WTC11 (cell line): ENCODE measurements at regions not wholly inside any gene's neighbourhood (a gene's known extent, or its start where the extent isn't known, plus 50 kb on each side); places are given as distances from the start of the nearest gene placed in this dataset.

Experiments used
- ATAC-seq: fragments of 200-7000 bp; cut with Tn5 transposase; 2 replicates; pipeline ENCODE4 v1.10.0; 2021; ENCODE audit warnings: mild to moderate bottlenecking, moderate library complexity
- CTCF ChIA-PET: fragments of 300-600 bp; sonication (Branson Sonifier 250); formaldehyde crosslinking; loops from one replicate; lab custom pipeline; 2021; ENCODE audit warnings: antibody characterized with exemption; lab: Charles Lee
- POLR2A ChIA-PET: fragments of 350-600 bp; sonication (Branson Sonifier 250); formaldehyde crosslinking; loops from one replicate; lab custom pipeline; 2021; ENCODE audit warnings: antibody characterized with exemption; lab: Charles Lee
- DNase-seq: peaks from one replicate; pipeline ENCODE4 v3.0.0; 2021; ENCODE audit warnings: low spot score
- H3K27ac Mint-ChIP-seq: 2 replicates; pipeline ENCODE4 v1.8.0; 2021; ENCODE audit warnings: mixed read lengths
- H3K27me3 Mint-ChIP-seq: 2 replicates; pipeline ENCODE4 v1.8.0; 2021; ENCODE audit warnings: low read depth, mild to moderate bottlenecking, moderate library complexity, mixed read lengths
- H3K36me3 Mint-ChIP-seq: 2 replicates; pipeline ENCODE4 v1.8.0; 2021; ENCODE audit warnings: mixed read lengths
- H3K4me1 Mint-ChIP-seq: 2 replicates; pipeline ENCODE4 v1.8.0; 2022; ENCODE audit warnings: mixed read lengths
- H3K4me3 Mint-ChIP-seq: 2 replicates; pipeline ENCODE4 v1.8.0; 2021; ENCODE audit warnings: mild to moderate bottlenecking, moderate library complexity, mixed read lengths
- H3K9me3 Mint-ChIP-seq: 2 replicates; pipeline ENCODE4 v1.8.0; 2021; ENCODE audit warnings: mixed read lengths
- ELF4 ChIP-seq: sonication (generic); formaldehyde crosslinking; IDR thresholded peaks from 2 replicates; pipeline ENCODE4 v1.8.1; 2022; ENCODE audit warnings: low read depth, mild to moderate bottlenecking, moderate library complexity, missing genetic modification reagents
- ETV6 ChIP-seq: sonication (generic); formaldehyde crosslinking; IDR thresholded peaks from 2 replicates; pipeline ENCODE4 v1.8.1; 2022; ENCODE audit warnings: mild to moderate bottlenecking, missing genetic modification reagents
- KAT7 ChIP-seq: sonication (generic); formaldehyde crosslinking; IDR thresholded peaks from 2 replicates; pipeline ENCODE4 v1.8.1; 2023; ENCODE audit warnings: missing genetic modification reagents, mild to moderate bottlenecking, borderline replicate concordance
- NFATC4 ChIP-seq: fragments of 250-450 bp; sonication (Bioruptor Pico); IDR thresholded peaks from 2 replicates; pipeline ENCODE4 v1.9.0; 2021; ENCODE audit warnings: mild to moderate bottlenecking
- PRRX2 ChIP-seq: fragments of 250-450 bp; sonication (Bioruptor Pico); IDR thresholded peaks from 2 replicates; pipeline ENCODE4 v1.8.0; 2021; ENCODE audit warnings: mild to moderate bottlenecking
- RELA ChIP-seq: sonication (generic); formaldehyde crosslinking; IDR thresholded peaks from 2 replicates; pipeline ENCODE4 v1.8.1; 2022; ENCODE audit warnings: missing genetic modification reagents, mild to moderate bottlenecking, borderline replicate concordance
- SP1 ChIP-seq: sonication (generic); formaldehyde crosslinking; conservative IDR thresholded peaks from 2 replicates; pipeline ENCODE4 v1.8.1; 2022; ENCODE audit warnings: missing genetic modification reagents
- TEAD4 ChIP-seq: sonication (generic); formaldehyde crosslinking; IDR thresholded peaks from 2 replicates; pipeline ENCODE4 v1.8.0; 2022; ENCODE audit warnings: mild to moderate bottlenecking, missing genetic modification reagents
- ZNF121 ChIP-seq: sonication (generic); formaldehyde crosslinking; IDR thresholded peaks from 2 replicates; pipeline ENCODE4 v1.8.0; 2023; ENCODE audit warnings: missing genetic modification reagents
- ZNF263 ChIP-seq: sonication (generic); formaldehyde crosslinking; IDR thresholded peaks from 2 replicates; pipeline ENCODE4 v1.8.1; 2022; ENCODE audit warnings: low read depth, mild to moderate bottlenecking, moderate library complexity, missing genetic modification reagents
- ZNF416 ChIP-seq: fragments of 250-450 bp; sonication (Bioruptor Pico); IDR thresholded peaks from 2 replicates; pipeline ENCODE4 v1.9.0; 2021; ENCODE audit warnings: mild to moderate bottlenecking, inconsistent platforms
- ZNF671 ChIP-seq: fragments of 250-450 bp; sonication (Bioruptor Pico); IDR thresholded peaks from 2 replicates; pipeline ENCODE4 v1.8.0; 2021; ENCODE audit warnings: mild to moderate bottlenecking
- TF ChIP-seq, protein P1 (sequence below): sonication (generic); formaldehyde crosslinking; IDR thresholded peaks from 2 replicates; pipeline ENCODE4 v1.8.1; 2023; ENCODE audit warnings: mild to moderate bottlenecking, missing genetic modification reagents, moderate library complexity
- TF ChIP-seq, protein P2 (sequence below): sonication (generic); formaldehyde crosslinking; IDR thresholded peaks from 2 replicates; pipeline ENCODE4 v1.8.0; 2022; ENCODE audit warnings: mild to moderate bottlenecking, missing genetic modification reagents
- TF ChIP-seq, protein P3 (sequence below): sonication (generic); formaldehyde crosslinking; IDR thresholded peaks from 2 replicates; pipeline ENCODE4 v1.8.1; 2023; ENCODE audit warnings: mild to moderate bottlenecking, moderate library complexity, missing genetic modification reagents
- TF ChIP-seq, protein P4 (sequence below): sonication (generic); formaldehyde crosslinking; IDR thresholded peaks from 2 replicates; pipeline ENCODE4 v1.8.1; 2022; ENCODE audit warnings: low read depth, mild to moderate bottlenecking, moderate library complexity, missing genetic modification reagents, borderline replicate concordance
- TF ChIP-seq, protein P5 (sequence below): sonication (generic); formaldehyde crosslinking; IDR thresholded peaks from 2 replicates; pipeline ENCODE4 v1.8.1; 2023; ENCODE audit warnings: mild to moderate bottlenecking, missing genetic modification reagents, moderate library complexity

DNA sequence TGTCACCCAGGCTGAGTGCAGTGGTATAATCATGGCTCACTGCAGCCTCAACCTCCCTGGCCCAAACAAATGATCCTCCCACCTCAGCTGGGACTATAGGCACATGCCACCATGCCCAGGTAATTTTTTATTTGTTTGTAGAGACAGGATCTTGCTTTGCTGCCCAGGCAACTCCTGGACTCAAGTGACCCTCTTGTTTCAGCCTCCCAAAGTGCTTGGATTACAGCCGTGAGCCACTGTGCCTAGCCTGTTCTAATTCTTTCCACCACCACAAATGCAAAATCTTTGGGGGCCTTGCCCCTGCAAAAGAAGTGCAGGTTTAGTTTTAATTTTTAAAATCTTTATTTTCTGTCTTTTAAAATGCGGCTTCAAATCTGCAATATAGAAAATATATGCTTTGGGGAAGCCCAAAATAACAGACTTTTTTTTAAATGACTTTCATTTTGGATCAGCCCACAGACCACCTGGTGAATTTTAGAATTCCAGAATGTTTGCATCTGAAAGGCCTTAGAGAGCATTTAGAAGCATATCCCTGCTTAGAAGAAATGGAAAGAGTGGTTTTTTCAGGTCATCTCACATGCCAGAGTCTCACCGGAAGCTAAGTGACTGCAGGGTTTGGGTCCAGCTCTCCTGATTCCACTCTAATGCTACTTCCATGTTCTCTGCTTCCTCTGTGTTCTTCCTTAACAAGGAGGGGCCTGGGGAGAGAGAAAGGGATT is 111.4 kb upstream of the FER start:
- ATAC-seq, result peak; percentile 95
- TF ChIP-seq, protein P1, sequence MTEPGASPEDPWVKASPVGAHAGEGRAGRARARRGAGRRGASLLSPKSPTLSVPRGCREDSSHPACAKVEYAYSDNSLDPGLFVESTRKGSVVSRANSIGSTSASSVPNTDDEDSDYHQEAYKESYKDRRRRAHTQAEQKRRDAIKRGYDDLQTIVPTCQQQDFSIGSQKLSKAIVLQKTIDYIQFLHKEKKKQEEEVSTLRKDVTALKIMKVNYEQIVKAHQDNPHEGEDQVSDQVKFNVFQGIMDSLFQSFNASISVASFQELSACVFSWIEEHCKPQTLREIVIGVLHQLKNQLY (CRISPR knock-in tag), result no peak
- TF ChIP-seq, protein P2, sequence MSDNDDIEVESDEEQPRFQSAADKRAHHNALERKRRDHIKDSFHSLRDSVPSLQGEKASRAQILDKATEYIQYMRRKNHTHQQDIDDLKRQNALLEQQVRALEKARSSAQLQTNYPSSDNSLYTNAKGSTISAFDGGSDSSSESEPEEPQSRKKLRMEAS (CRISPR knock-in tag), result no peak
- TF ChIP-seq, protein P3, sequence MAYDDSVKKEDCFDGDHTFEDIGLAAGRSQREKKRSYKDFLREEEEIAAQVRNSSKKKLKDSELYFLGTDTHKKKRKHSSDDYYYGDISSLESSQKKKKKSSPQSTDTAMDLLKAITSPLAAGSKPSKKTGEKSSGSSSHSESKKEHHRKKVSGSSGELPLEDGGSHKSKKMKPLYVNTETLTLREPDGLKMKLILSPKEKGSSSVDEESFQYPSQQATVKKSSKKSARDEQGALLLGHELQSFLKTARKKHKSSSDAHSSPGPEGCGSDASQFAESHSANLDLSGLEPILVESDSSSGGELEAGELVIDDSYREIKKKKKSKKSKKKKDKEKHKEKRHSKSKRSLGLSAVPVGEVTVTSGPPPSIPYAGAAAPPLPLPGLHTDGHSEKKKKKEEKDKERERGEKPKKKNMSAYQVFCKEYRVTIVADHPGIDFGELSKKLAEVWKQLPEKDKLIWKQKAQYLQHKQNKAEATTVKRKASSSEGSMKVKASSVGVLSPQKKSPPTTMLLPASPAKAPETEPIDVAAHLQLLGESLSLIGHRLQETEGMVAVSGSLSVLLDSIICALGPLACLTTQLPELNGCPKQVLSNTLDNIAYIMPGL (CRISPR knock-in tag), result no peak
- TF ChIP-seq SP1 (CRISPR knock-in tag), result 0 out of 2 replicates have a peak, but pooled peaks have one; percentile 30
- no peak for TF ChIP-seq ZNF416 (CRISPR knock-in tag)
- peak; percentile 97 for TF ChIP-seq ZNF121 (CRISPR knock-in tag)
- no peak for DNase-seq
- H3K27ac Mint-ChIP-seq, result peak overlapping the region; percentile 97
- H3K4me1 Mint-ChIP-seq, result peaks cover 30% of the 10 kb centered on the region
- peak overlapping the region; percentile 29; the same call in 1 of the 2 replicates for H3K4me3 Mint-ChIP-seq
- ChIA-PET POLR2A (no interaction called here), CTCF (interaction anchor here (0.6 kb wide), 1 partner anchor 102 kb away, joined by 3 read pairs; no protein-coding TSS in a partner anchor)
- H3K36me3 Mint-ChIP-seq, result no peaks in the 10 kb centered on the region
- H3K27me3 Mint-ChIP-seq, result no peaks in the 10 kb centered on the region
- 0 out of 2 replicates have a peak, but pooled peaks cover 4% of the 10 kb centered on the region for H3K9me3 Mint-ChIP-seq

DNA sequence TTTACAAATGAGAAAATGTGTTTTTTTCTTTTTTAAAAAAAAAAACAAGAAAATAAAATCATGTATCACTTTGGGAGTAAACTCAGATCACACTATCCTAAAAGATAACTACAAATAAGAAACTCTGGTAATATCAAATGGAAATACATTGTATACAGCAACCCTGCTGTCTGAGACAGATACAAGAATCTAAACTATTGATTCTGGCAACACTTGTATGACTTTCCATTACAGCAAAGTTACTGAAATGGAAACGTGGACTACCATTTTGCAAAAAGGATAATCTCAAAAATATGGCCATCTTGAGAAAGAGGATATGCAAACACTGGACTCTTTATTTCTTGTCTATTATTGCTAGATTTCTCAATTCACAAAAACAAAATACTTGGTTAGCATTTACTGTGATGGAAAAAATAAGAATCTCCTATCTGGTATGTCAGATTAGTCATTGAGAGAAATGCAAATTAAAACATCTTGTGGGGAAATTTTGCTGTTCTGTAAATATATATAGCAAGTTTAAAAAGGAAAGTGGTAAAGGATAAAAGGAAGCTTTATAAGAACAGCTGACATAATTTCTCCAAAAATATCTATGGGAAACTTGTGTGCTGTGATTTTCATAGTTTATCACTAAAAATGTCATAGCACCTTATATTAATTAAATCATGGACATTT is 112.9 kb upstream of the FER start:
- H3K4me3 Mint-ChIP-seq, result no peak overlapping the region
- ATAC-seq (no peak), DNase-seq (no peak)
- H3K27ac Mint-ChIP-seq, result no peak overlapping the region
- H3K27me3 Mint-ChIP-seq, result no peaks in the 10 kb centered on the region
- ChIA-PET POLR2A (no interaction called here), CTCF (interaction anchor here (3.4 kb wide), 1 partner anchor 8 kb away, joined by 14 read pairs; no protein-coding TSS in a partner anchor)
- H3K9me3 Mint-ChIP-seq, result 0 out of 2 replicates have a peak, but pooled peaks cover 4% of the 10 kb centered on the region
- H3K36me3 Mint-ChIP-seq, result no peaks in the 10 kb centered on the region
- no peak for TF ChIP-seq ZNF671 (CRISPR knock-in tag)
- TF ChIP-seq, protein P4, sequence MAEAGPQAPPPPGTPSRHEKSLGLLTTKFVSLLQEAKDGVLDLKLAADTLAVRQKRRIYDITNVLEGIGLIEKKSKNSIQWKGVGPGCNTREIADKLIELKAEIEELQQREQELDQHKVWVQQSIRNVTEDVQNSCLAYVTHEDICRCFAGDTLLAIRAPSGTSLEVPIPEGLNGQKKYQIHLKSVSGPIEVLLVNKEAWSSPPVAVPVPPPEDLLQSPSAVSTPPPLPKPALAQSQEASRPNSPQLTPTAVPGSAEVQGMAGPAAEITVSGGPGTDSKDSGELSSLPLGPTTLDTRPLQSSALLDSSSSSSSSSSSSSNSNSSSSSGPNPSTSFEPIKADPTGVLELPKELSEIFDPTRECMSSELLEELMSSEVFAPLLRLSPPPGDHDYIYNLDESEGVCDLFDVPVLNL, result no peak
- no peak for TF ChIP-seq TEAD4
- TF ChIP-seq KAT7, result no peak
- no peak for TF ChIP-seq ELF4
- no peak for TF ChIP-seq RELA
- TF ChIP-seq NFATC4 (CRISPR knock-in tag), result no peak
- no peak for TF ChIP-seq ETV6 (CRISPR knock-in tag)
- no peak for TF ChIP-seq PRRX2 (CRISPR knock-in tag)
- no peak for TF ChIP-seq ZNF263 (CRISPR knock-in tag)
- TF ChIP-seq, protein P5, sequence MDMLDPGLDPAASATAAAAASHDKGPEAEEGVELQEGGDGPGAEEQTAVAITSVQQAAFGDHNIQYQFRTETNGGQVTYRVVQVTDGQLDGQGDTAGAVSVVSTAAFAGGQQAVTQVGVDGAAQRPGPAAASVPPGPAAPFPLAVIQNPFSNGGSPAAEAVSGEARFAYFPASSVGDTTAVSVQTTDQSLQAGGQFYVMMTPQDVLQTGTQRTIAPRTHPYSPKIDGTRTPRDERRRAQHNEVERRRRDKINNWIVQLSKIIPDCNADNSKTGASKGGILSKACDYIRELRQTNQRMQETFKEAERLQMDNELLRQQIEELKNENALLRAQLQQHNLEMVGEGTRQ, result no peak
- peaks cover 38% of the 10 kb centered on the region for H3K4me1 Mint-ChIP-seq
